Tibial nerve (tissue), 4 donors: ENCODE measurements at regions not wholly inside any gene's neighbourhood (a gene's known extent, or its start where the extent isn't known, plus 50 kb on each side); places are given as distances from the start of the nearest gene placed in this dataset.

Source experiments
- DNase-seq, 2 donors: peaks; one replicate each; pipeline ENCODE4 v3.0.0-alpha.2; 2019; ENCODE audit warnings: low spot score in 2 of 2
- H3K27ac ChIP-seq, 4 donors: fragments of 200-600 bp; sonication (generic) in 3 of 4; one replicate each; pipeline ENCODE4 v1.5.1; 2017 to 2019; ENCODE audit warnings: mild to moderate bottlenecking in 1 of 4
- H3K27me3 ChIP-seq, 2 donors: fragments of 200-600 bp; sonication (generic) in 1 of 2; one replicate each; pipeline versions ENCODE4 v1.5.1 to v1.6.0; 2017 to 2019
- H3K36me3 ChIP-seq, 3 donors: fragments of 200-600 bp; sonication (generic); one replicate each; pipeline ENCODE4 v1.5.1; 2018 to 2019
- H3K4me1 ChIP-seq, 4 donors: fragments of 200-600 bp; sonication (generic) in 3 of 4; one replicate each; pipeline ENCODE4 v1.5.1; 2017 to 2019
- H3K4me3 ChIP-seq, 4 donors: fragments of 200-600 bp; sonication (generic) in 3 of 4; one replicate each; pipeline ENCODE4 v1.5.1; 2017 to 2019; ENCODE audit warnings: mild to moderate bottlenecking in 1 of 4, moderate library complexity in 1 of 4
- H3K9me3 ChIP-seq, 4 donors: fragments of 200-600 bp; sonication (generic) in 3 of 4; one replicate each; pipeline ENCODE4 v1.5.1; 2017 to 2019
- CTCF ChIP-seq, 5 experiments: fragments of 200-600 bp in 3 of 5; fragments of 450-650 bp in 2 of 5; sonication (generic) in 3 of 5; IDR thresholded peaks; one replicate each; pipeline ENCODE4 v1.5.1; 2016 to 2019; ENCODE audit warnings: antibody characterized with exemption in 5 of 5, mild to moderate bottlenecking in 3 of 5, moderate library complexity in 2 of 5
- EP300 ChIP-seq, 2 donors: sonication (generic); formaldehyde crosslinking; IDR thresholded peaks; one replicate each; pipeline ENCODE4 v1.6.1; 2017; ENCODE audit warnings: antibody characterized with exemption in 2 of 2, mild to moderate bottlenecking in 1 of 2
- POLR2A ChIP-seq, 2 donors: fragments of 450-650 bp; IDR thresholded peaks; one replicate each; pipeline ENCODE4 v1.6.1; 2017; ENCODE audit warnings: antibody characterized with exemption in 2 of 2, mild to moderate bottlenecking in 2 of 2, moderate library complexity in 2 of 2
- WGBS, 2 donors: methylation state at CpG; one replicate each; pipeline ENCODE4 v1.1.5; 2018; 5-methylcytosine and 5-hydroxymethylcytosine counted together

- DNase-seq: no peak
- H3K4me3 ChIP-seq: no peak overlapping the region
- TF ChIP-seq EP300 (IDR thresholded peaks at IDR 0.05) (no peak), CTCF (IDR thresholded peaks at IDR 0.05) (no peak), POLR2A (IDR thresholded peaks at IDR 0.05) (no peak)
- H3K4me1 ChIP-seq: no peaks in the 10 kb centered on the region
- H3K27me3 ChIP-seq: no peaks in the 10 kb centered on the region
- WGBS, 2 donors: 80 to 82% methylated on average over 5 of the region's 5 CpGs
- no peaks in the 10 kb centered on the region for H3K9me3 ChIP-seq
- H3K36me3 ChIP-seq: no peaks in the 10 kb centered on the region
- no peak overlapping the region for H3K27ac ChIP-seq
These were observed 412.7 kb downstream of the PIK3R1 start for GRCh38 chr5:68628082-68628814.

DNA sequence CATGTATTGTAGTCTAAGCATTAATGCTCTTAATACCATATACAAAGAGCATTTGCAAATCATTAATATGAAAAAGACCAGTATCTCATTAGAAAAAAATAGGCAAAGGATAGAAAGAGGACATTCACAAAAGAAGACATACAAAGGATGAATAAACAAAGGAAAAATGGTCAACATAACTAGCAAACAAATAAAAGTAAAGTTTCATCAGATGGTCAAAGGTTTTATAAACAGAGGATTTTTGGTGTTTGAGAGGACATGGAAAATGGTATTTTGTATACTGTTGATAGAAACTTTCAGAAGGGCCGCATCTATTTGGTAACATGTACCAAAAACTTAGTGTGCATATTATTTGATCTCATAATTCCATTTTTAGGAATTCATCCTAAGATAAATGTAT lies 414.8 kb downstream of the PIK3R1 start:
- TF ChIP-seq CTCF (IDR thresholded peaks at IDR 0.05) (no peak), POLR2A (IDR thresholded peaks at IDR 0.05) (no peak), EP300 (IDR thresholded peaks at IDR 0.05) (no peak)
- WGBS, 2 donors: 86 to 100% methylated on average over 1 of the region's 1 CpG
- Histone ChIP-seq H3K27ac (no peak overlapping the region), H3K27me3 (no peaks in the 10 kb centered on the region), H3K9me3 (no peaks in the 10 kb centered on the region), H3K36me3 (no peaks in the 10 kb centered on the region), H3K4me3 (no peak overlapping the region), H3K4me1 (no peaks in the 10 kb centered on the region)
- DNase-seq: no peak

DNA sequence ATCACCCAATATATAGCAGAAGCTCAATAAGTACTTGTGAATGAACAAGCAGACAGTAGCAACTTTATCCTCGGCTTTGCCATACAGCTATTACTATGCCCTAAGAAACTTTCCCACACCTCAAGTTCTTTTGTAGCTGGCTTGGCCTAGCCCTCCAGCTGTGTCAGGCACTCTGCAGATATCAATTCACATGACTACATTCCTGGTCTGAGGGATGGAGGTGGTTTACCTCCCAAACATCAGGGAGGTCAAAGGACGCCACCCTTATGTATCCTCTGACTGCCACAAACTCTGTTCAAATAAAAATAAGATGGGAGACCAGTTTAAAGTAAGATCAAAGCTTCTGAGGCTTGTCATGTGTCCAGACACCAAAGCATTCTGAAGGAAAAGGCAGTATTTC lies 416.3 kb downstream of the PIK3R1 start:
- H3K27me3 ChIP-seq: no peaks in the 10 kb centered on the region

DNA sequence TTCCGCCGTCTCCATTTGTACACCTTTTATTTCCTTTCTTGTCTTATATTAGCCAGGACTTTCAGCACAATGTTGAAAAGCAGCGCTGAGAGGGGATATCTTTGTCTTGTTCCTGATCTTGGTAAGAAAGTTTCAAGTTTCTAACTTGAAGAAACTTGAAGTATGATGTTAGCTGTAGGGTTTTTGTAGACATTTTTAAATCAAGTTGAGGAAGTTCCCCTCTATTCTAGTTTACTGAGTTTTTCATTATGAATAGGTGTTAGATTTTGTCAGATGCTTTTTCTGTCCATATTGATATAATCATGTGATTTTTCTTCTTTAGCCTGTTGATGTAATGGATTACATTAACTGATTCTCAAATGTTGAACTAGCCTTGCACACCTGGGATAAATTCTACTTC lies 425.7 kb downstream of the PIK3R1 start:
- Histone ChIP-seq H3K9me3 (no peaks in the 10 kb centered on the region), H3K27me3 (no peaks in the 10 kb centered on the region), H3K36me3 (no peaks in the 10 kb centered on the region), H3K4me3 (no peak overlapping the region), H3K27ac (no peak overlapping the region), H3K4me1 (peaks cover 0 to 5% (median 0%) of the 10 kb centered on the region in 4 donors)
- no peak for DNase-seq
- 87 to 93% methylated on average over 3 of the region's 3 CpGs for WGBS, 2 donors
- TF ChIP-seq CTCF (IDR thresholded peaks at IDR 0.05) (no peak), POLR2A (IDR thresholded peaks at IDR 0.05) (no peak), EP300 (IDR thresholded peaks at IDR 0.05) (no peak)

More for the DNA sequence above, 416.3 kb downstream of the PIK3R1 start:
- no peak overlapping the region for H3K4me3 ChIP-seq
- no peak overlapping the region for H3K27ac ChIP-seq
- 82 to 86% methylated on average over 2 of the region's 2 CpGs for WGBS, 2 donors
- H3K9me3 ChIP-seq: no peaks in the 10 kb centered on the region
- no peaks in the 10 kb centered on the region for H3K4me1 ChIP-seq
- H3K36me3 ChIP-seq: no peaks in the 10 kb centered on the region
- DNase-seq: no peak
- TF ChIP-seq POLR2A (IDR thresholded peaks at IDR 0.05) (no peak), CTCF (IDR thresholded peaks at IDR 0.05) (no peak), EP300 (IDR thresholded peaks at IDR 0.05) (no peak)

DNA sequence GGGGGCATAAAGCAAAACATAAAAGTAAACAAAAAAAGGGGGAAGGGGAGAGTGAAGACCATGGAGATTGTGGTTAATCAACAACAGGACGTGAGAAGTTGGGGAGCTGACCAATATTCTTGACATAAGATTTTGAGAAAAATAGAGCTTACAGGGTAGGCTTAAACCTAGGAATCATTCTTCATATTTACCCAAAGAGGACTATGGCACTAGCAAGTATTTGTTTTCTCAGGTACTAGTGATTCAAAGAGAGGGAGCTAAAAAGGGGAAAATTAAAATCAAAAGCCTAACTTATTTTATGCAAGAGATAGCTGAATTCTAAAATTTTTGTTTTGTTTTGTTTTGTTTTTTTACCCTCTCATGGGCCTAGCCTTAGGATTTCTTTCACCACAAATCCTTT lies 427.5 kb downstream of the PIK3R1 start:
- Histone ChIP-seq H3K4me1 (peaks cover 0 to 5% (median 0%) of the 10 kb centered on the region in 4 donors), H3K27me3 (no peaks in the 10 kb centered on the region), H3K9me3 (no peaks in the 10 kb centered on the region), H3K4me3 (no peak overlapping the region), H3K27ac (no peak overlapping the region), H3K36me3 (no peaks in the 10 kb centered on the region)
- TF ChIP-seq CTCF (IDR thresholded peaks at IDR 0.05) (no peak), EP300 (IDR thresholded peaks at IDR 0.05) (no peak)
- DNase-seq: no peak
- 0% methylated on average over 1 of the region's 1 CpG for WGBS, 2 donors
